ENCODE measurements at regions not wholly inside any gene's neighbourhood (a gene's known extent, or its start where the extent isn't known, plus 50 kb on each side); places are given as distances from the start of the nearest gene placed in this dataset.

GRCh38 chr6:96436398-96436797 lies 85.2 kb upstream of the UFL1 start:
- CTCF ChIA-PET (ENCODE audit: low intra/inter-chr PET ratio, low total read pairs): no interaction called here
- H3K9ac ChIP-seq (ENCODE audit: insufficient read depth, low read depth, low read length): no peak overlapping the region
- no peak overlapping the region for H2AFZ ChIP-seq (ENCODE audit: low read length)
- no peaks in the 10 kb centered on the region for H3K4me1 ChIP-seq (ENCODE audit: insufficient read depth, low read length)
- ATAC-seq (no peak), DNase-seq (ENCODE audit: low spot score) (no peak), FAIRE-seq (no peak)
- WGBS (ENCODE audit: low lambda C conversion rate): 13% methylated on average over 4 of the region's 4 CpGs
- H4K20me1 ChIP-seq (ENCODE audit: insufficient read depth, low read length): no peaks in the 10 kb centered on the region
- no peaks in the 10 kb centered on the region for H3K9me3 ChIP-seq (ENCODE audit: low read length)
- POLR2A ChIA-PET: no interaction called here
- no peaks in the 10 kb centered on the region for H3K27me3 ChIP-seq (ENCODE audit: control insufficient read depth in 1 of 2, insufficient read depth in 2 of 2, low read length in 2 of 2)
- intact Hi-C loops (cut with micrococcal nuclease; ENCODE audit: unreplicated experiment): no loop called here
- H3K27ac ChIP-seq (ENCODE audit: extremely low read length, insufficient read depth, low read length): no peak overlapping the region
- no peak overlapping the region for H3K4me2 ChIP-seq (ENCODE audit: low read depth, low read length)
- H3K36me3 ChIP-seq (replicated peaks in 1 of 2; ENCODE audit: control insufficient read depth in 1 of 2, insufficient read depth in 2 of 2, low read length in 2 of 2): no peaks in the 10 kb centered on the region
- H3K79me2 ChIP-seq (ENCODE audit: insufficient read depth, low read length): no peaks in the 10 kb centered on the region
- in situ Hi-C loops (cut with HindIII; ENCODE audit: extremely low pct_ligation_motif_present, low pct_unique_long_range_greater_than_20kb): no loop called here
- BruUV-seq (replicated peaks): no TSS peak
- no peak overlapping the region for H3K4me3 ChIP-seq (replicated peaks in 1 of 3; ENCODE audit: insufficient read depth in 1 of 3, low read depth in 2 of 3, low read length in 3 of 3)
- no peak for TF ChIP-seq TEAD3 (CRISPR knock-in tag; optimal IDR thresholded peaks at IDR 0.05; ENCODE audit: borderline replicate concordance)
- TF ChIP-seq, protein P1, sequence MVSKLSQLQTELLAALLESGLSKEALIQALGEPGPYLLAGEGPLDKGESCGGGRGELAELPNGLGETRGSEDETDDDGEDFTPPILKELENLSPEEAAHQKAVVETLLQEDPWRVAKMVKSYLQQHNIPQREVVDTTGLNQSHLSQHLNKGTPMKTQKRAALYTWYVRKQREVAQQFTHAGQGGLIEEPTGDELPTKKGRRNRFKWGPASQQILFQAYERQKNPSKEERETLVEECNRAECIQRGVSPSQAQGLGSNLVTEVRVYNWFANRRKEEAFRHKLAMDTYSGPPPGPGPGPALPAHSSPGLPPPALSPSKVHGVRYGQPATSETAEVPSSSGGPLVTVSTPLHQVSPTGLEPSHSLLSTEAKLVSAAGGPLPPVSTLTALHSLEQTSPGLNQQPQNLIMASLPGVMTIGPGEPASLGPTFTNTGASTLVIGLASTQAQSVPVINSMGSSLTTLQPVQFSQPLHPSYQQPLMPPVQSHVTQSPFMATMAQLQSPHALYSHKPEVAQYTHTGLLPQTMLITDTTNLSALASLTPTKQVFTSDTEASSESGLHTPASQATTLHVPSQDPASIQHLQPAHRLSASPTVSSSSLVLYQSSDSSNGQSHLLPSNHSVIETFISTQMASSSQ (IDR thresholded peaks at IDR 0.05; ENCODE audit: low read depth): no peak
- TF ChIP-seq, protein P1 (CRISPR knock-in tag; IDR thresholded peaks at IDR 0.05; ENCODE audit: borderline replicate concordance): no peak
- no peak for TF ChIP-seq ZNF256 (CRISPR knock-in tag; conservative IDR thresholded peaks at IDR 0.05)
- no peak for TF ChIP-seq EEA1 (CRISPR knock-in tag; IDR thresholded peaks at IDR 0.05; ENCODE audit: borderline replicate concordance)
- TF ChIP-seq SCMH1 (CRISPR knock-in tag; IDR thresholded peaks at IDR 0.05; ENCODE audit: borderline replicate concordance): no peak
- no peak for TF ChIP-seq ZNF260 (CRISPR knock-in tag; IDR thresholded peaks at IDR 0.05; ENCODE audit: borderline replicate concordance, low read depth)
- TF ChIP-seq ZNF652 (CRISPR knock-in tag; IDR thresholded peaks at IDR 0.05; ENCODE audit: borderline replicate concordance, low read depth): no peak
- no peak for TF ChIP-seq CEBPZ (IDR thresholded peaks at IDR 0.05; ENCODE audit: low read length)
- TF ChIP-seq PRDM15 (CRISPR knock-in tag; IDR thresholded peaks at IDR 0.05): no peak
- TF ChIP-seq ZNF337 (CRISPR knock-in tag; IDR thresholded peaks at IDR 0.05; ENCODE audit: borderline replicate concordance, low read depth): no peak
- TF ChIP-seq ZKSCAN8 (CRISPR knock-in tag; IDR thresholded peaks at IDR 0.05; ENCODE audit: borderline replicate concordance): no peak
- no peak for TF ChIP-seq ZBTB8A (CRISPR knock-in tag; IDR thresholded peaks at IDR 0.05; ENCODE audit: borderline replicate concordance, low read depth)
- TF ChIP-seq ZFP36 (IDR thresholded peaks at IDR 0.05; ENCODE audit: borderline replicate concordance, low read depth, low read length, partially characterized antibody): no peak
